Spleen (tissue), 11 donors: ENCODE measurements at regions not wholly inside any gene's neighbourhood (a gene's known extent, or its start where the extent isn't known, plus 50 kb on each side); places are given as distances from the start of the nearest gene placed in this dataset.
"Not testable (repeated sequence)": the region's sequence is repeated elsewhere in the genome, so short reads cannot be mapped to it uniquely, and the experiment has no call there.

Experiments
- DNase-seq: peaks from one replicate; pipeline ENCODE4 v3.0.0-alpha.2; 2020
- H3K27ac ChIP-seq, 8 donors: fragments of 200-600 bp; sonication (generic) in 7 of 8; 1 replicate in 4 of 8; 2 replicates in 4 of 8; pipeline versions ENCODE4 v1.5.0 to v1.8.0; 2016 to 2021; ENCODE audit warnings: inconsistent platforms in 4 of 8, mild to moderate bottlenecking in 4 of 8, moderate library complexity in 1 of 8
- H3K27me3 ChIP-seq, 7 donors: fragments of 200-600 bp; sonication (generic) in 6 of 7; replicated peaks in 1 of 7; 1 replicate in 4 of 7; 2 replicates in 3 of 7; pipeline versions ENCODE4 v1.5.0 to v1.8.0; 2016 to 2021; ENCODE audit warnings: inconsistent platforms in 3 of 7, mild to moderate bottlenecking in 1 of 7
- H3K36me3 ChIP-seq, 6 donors: fragments of 200-600 bp; sonication (generic) in 5 of 6; 1 replicate in 4 of 6; 2 replicates in 2 of 6; pipeline versions ENCODE4 v1.5.0 to v1.8.0; 2016 to 2021; ENCODE audit warnings: inconsistent platforms in 2 of 6
- H3K4me1 ChIP-seq, 6 donors: fragments of 200-600 bp; sonication (generic) in 5 of 6; 1 replicate in 3 of 6; 2 replicates in 3 of 6; pipeline versions ENCODE4 v1.5.0 to v1.8.0; 2016 to 2021; ENCODE audit warnings: inconsistent platforms in 3 of 6
- H3K4me3 ChIP-seq, 8 donors: fragments of 200-600 bp; sonication (generic) in 7 of 8; 1 replicate in 4 of 8; 2 replicates in 4 of 8; pipeline versions ENCODE4 v1.5.0 to v1.8.0; 2016 to 2021; ENCODE audit warnings: inconsistent platforms in 4 of 8, mild to moderate bottlenecking in 4 of 8, moderate library complexity in 2 of 8
- H3K9me3 ChIP-seq, 8 donors: fragments of 200-600 bp; sonication (generic) in 7 of 8; 1 replicate in 4 of 8; 2 replicates in 4 of 8; pipeline versions ENCODE4 v1.5.0 to v1.8.0; 2016 to 2021; ENCODE audit warnings: inconsistent platforms in 4 of 8
- POLR2A ChIP-seq, 3 donors: fragments of 450-650 bp; IDR thresholded peaks; one replicate each; pipeline ENCODE4 v1.5.1; 2017; ENCODE audit warnings: antibody characterized with exemption in 3 of 3, mild to moderate bottlenecking in 1 of 3
- POLR2AphosphoS5 ChIP-seq, 3 donors: sonication (generic); formaldehyde crosslinking; IDR thresholded peaks; one replicate each; pipeline ENCODE4 v1.5.1; 2017; ENCODE audit warnings: antibody characterized with exemption in 3 of 3
- WGBS, 5 donors: extraction: QIAGEN DNeasy Blood & Tissue Kit in 3 of 5; methylation state at CpG; one replicate each; pipeline versions ENCODE4 v1.1.5 to v1.1.7; 2013 to 2018; 5-methylcytosine and 5-hydroxymethylcytosine counted together
- intact Hi-C: fragments of 100-400 bp; cut with DNase I; formaldehyde crosslinking; loops from one replicate; pipeline ENCODE4 v1.15.0; 2023; ENCODE audit warnings: low total_unique reads
- TF ChIP-seq, protein P1 (sequence below), 11 experiments: fragments of 200-600 bp in 7 of 11; fragments of 450-650 bp in 4 of 11; sonication (generic) in 4 of 11; IDR thresholded peaks in 8 of 11; conservative IDR thresholded peaks in 3 of 11; 1 replicate in 7 of 11; 2 replicates in 4 of 11; pipeline versions ENCODE4 v1.4.0 to v1.8.0; 2016 to 2021; ENCODE audit warnings: antibody characterized with exemption in 11 of 11, inconsistent platforms in 4 of 11, mild to moderate bottlenecking in 1 of 11
- donor health status: healthy with polysubstance abuse.
- donor health status: DM: no; HTN: no; CAD: no; lungs with moderate emphysema.
- donor health status: DM: no; HTN: no; CAD: no.
- donor health status: Bipolar disorder and iron deficiency.
- donor health status: healthy.
- donor health status: DM: no; HTN: no; CAD: no.
- donor health status: DM: yes; HTN: yes; CAD: no.

GRCh38 chr2:58756336-58756735, 515.2 kb upstream of the FANCL start:
- no peak for DNase-seq
- peaks cover 0 to 14% (median 0%) of the 10 kb centered on the region in 8 donors for H3K9me3 ChIP-seq
- no peaks in the 10 kb centered on the region for H3K4me1 ChIP-seq
- H3K4me3 ChIP-seq = no peak overlapping the region
- WGBS, 5 donors = 29 to 33% (median 31%) methylated on average over 2 of the region's 2 CpGs
- H3K36me3 ChIP-seq = no peaks in the 10 kb centered on the region
- intact Hi-C loops = no loop called here
- H3K27me3 ChIP-seq = no peaks in the 10 kb centered on the region
- H3K27ac ChIP-seq = no peak overlapping the region
- TF ChIP-seq POLR2A (IDR thresholded peaks at IDR 0.05) = no peak

DNA sequence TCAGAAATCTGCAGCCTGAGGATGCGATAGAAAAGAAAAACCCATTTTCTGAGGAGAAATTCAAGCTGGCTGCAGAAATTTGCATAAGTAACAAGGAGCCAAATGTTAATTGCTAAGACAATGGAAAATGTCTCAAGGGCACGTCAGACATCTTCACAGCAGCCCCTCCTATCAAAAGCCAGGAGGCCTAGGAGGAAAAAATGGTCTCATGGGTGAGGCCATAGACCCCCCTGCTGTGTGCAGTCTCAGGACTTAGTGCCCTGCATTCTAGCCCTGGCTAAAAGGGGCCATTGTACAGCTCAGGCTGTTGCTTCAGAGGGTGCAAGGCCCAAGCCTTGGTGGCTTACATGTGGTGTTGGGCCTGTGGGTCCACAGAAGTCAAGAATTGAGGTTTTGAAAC, 511.4 kb upstream of the FANCL start:
- intact Hi-C loops, H3K27me3 ChIP-seq: not testable (repeated sequence)
- WGBS, 5 donors = 48 to 88% (median 50%) methylated on average over 2 of the region's 2 CpGs

DNA sequence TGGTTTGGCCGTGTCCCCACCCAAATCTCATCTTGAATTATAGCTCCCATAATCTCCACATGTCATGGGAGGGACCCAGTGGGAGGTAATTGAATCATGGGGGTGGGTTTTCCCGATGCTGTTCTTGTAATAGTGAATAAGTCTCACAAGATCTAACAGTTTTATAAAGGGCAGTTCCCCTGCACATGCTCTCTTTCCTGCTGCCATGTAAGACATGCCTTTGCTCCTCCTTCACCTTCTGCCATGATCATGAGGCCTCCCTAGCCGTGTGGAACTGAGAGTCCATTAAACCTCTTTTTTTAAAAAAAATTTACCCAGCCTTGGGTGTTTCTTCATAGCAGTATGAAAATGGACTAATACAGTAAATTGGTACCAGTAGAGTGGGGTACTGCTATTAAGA, 510.6 kb upstream of the FANCL start:
- H3K4me3 ChIP-seq, H3K27ac ChIP-seq, H3K36me3 ChIP-seq, intact Hi-C loops, H3K27me3 ChIP-seq, H3K4me1 ChIP-seq, DNase-seq: not testable (repeated sequence)
- 73 to 86% (median 78%) methylated on average over 3 of the region's 3 CpGs for WGBS, 5 donors
- H3K9me3 ChIP-seq = peaks cover 0 to 14% (median 0%) of the 10 kb centered on the region in 8 donors

More for the DNA sequence above, 511.4 kb upstream of the FANCL start:
- peaks cover 0 to 14% (median 0%) of the 10 kb centered on the region in 8 donors for H3K9me3 ChIP-seq
- not testable (repeated sequence) for H3K4me1 ChIP-seq, H3K27ac ChIP-seq, H3K36me3 ChIP-seq, DNase-seq, H3K4me3 ChIP-seq

DNA sequence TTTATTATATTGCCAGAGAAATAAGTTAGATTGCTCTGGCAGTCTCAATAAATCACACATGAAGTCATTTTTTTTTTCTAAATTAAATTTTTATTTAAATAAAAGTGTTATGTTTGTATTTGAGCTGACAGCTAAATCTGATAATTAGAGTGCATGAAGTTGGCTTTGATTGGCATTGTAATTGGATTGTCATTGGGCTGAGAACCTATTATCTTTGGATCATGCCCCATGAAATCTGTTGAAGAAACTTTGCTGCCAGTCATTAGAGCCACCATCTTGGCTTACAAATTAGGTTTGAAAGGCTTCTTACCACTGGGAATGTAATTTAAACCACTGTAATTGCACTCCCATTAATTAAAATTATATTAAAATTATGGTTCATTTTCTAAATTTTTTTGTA, 507.9 kb upstream of the FANCL start:
- intact Hi-C loops = no loop called here
- TF ChIP-seq POLR2AphosphoS5 (IDR thresholded peaks at IDR 0.05) = no peak
- no peak for TF ChIP-seq POLR2A (IDR thresholded peaks at IDR 0.05)
- TF ChIP-seq, protein P1, sequence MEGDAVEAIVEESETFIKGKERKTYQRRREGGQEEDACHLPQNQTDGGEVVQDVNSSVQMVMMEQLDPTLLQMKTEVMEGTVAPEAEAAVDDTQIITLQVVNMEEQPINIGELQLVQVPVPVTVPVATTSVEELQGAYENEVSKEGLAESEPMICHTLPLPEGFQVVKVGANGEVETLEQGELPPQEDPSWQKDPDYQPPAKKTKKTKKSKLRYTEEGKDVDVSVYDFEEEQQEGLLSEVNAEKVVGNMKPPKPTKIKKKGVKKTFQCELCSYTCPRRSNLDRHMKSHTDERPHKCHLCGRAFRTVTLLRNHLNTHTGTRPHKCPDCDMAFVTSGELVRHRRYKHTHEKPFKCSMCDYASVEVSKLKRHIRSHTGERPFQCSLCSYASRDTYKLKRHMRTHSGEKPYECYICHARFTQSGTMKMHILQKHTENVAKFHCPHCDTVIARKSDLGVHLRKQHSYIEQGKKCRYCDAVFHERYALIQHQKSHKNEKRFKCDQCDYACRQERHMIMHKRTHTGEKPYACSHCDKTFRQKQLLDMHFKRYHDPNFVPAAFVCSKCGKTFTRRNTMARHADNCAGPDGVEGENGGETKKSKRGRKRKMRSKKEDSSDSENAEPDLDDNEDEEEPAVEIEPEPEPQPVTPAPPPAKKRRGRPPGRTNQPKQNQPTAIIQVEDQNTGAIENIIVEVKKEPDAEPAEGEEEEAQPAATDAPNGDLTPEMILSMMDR (IDR thresholded peaks at IDR 0.05 in 8 of 11, conservative IDR thresholded peaks at IDR 0.05 in 3 of 11) = no peak
- H3K4me1 ChIP-seq = no peaks in the 10 kb centered on the region
- H3K4me3 ChIP-seq = no peak overlapping the region
- no peak overlapping the region for H3K27ac ChIP-seq
- H3K9me3 ChIP-seq = peaks cover 0 to 19% (median 0%) of the 10 kb centered on the region in 8 donors
- no peaks in the 10 kb centered on the region for H3K36me3 ChIP-seq
- H3K27me3 ChIP-seq = no peaks in the 10 kb centered on the region
- no peak for DNase-seq

DNA sequence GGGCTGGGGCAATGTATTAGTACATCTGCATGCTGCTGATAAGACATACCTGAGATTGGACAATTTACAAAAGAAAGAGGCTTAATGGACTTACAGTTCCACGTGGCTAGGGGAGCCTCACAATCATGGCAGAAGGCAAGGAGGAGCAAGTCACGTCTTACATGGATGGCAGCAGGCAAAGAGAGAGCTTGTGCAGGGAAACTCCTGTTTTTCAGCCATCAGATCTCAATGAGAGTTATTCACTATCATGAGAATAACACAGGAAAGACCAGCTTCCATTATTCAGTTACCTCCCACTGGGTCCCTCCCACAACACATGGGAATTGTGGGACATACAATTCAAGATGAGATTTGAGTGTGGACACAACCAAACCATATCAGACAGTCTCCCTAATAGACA, 504.2 kb upstream of the FANCL start:
- not testable (repeated sequence) for H3K27me3 ChIP-seq

DNA sequence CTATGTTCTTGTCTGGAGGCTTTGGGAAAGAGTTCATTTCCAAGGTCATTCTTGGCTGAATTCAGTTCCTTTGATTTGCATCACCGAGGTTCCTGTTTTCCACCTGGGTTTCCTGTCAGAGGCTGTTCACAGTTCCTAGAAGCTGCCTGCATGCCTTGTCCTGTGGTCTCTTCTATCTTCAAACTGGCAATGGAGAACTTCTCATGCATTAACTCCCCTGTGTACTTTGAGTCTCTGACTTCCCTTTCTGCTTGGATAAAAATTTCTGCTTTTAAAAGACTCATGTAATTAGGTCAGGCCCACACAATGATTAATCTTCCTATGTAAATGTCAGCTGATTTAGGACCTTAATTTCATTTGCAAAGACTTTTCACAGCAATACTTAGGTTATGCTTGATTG, 499.3 kb upstream of the FANCL start:
- 10 to 32% (median 19%) methylated on average over 1 of the region's 1 CpG for WGBS, 5 donors
- TF ChIP-seq, protein P1 (IDR thresholded peaks at IDR 0.05 in 8 of 11, conservative IDR thresholded peaks at IDR 0.05 in 3 of 11) = no peak
- TF ChIP-seq POLR2AphosphoS5 (IDR thresholded peaks at IDR 0.05) = no peak
- no peak for TF ChIP-seq POLR2A (IDR thresholded peaks at IDR 0.05)
- H3K27me3 ChIP-seq = no peaks in the 10 kb centered on the region
- H3K4me1 ChIP-seq = no peaks in the 10 kb centered on the region
- peaks cover 0 to 1% (median 0%) of the 10 kb centered on the region in 8 donors for H3K9me3 ChIP-seq
- H3K36me3 ChIP-seq = no peaks in the 10 kb centered on the region
- intact Hi-C loops = no loop called here
- no peak for DNase-seq
- no peak overlapping the region for H3K27ac ChIP-seq
- H3K4me3 ChIP-seq = no peak overlapping the region

More for the DNA sequence above, 504.2 kb upstream of the FANCL start:
- intact Hi-C loops, H3K36me3 ChIP-seq, DNase-seq, H3K27ac ChIP-seq, H3K9me3 ChIP-seq, H3K4me1 ChIP-seq, H3K4me3 ChIP-seq: not testable (repeated sequence)
- 55 to 85% (median 72%) methylated on average over 2 of the region's 2 CpGs for WGBS, 5 donors
